ENCODE measurements at regions not wholly inside any gene's neighbourhood (a gene's known extent, or its start where the extent isn't known, plus 50 kb on each side); places are given as distances from the start of the nearest gene placed in this dataset.
"Not testable (repeated sequence)": the region's sequence is repeated elsewhere in the genome, so short reads cannot be mapped to it uniquely, and the experiment has no call there.

GRCh38 chr12:13431041-13431440 lies 234.5 kb downstream of the EMP1 start:
- DNase-seq, result no peak
- Mint-ChIP-seq H3K9me3 (no peaks in the 10 kb centered on the region), H3K4me3 (no peak overlapping the region), H3K27ac (no peak overlapping the region), H3K27me3 (peaks cover 5% of the 10 kb centered on the region), H3K36me3 (no peaks in the 10 kb centered on the region), H3K4me1 (no peaks in the 10 kb centered on the region)
- CTCF ChIA-PET, result no interaction called here

DNA sequence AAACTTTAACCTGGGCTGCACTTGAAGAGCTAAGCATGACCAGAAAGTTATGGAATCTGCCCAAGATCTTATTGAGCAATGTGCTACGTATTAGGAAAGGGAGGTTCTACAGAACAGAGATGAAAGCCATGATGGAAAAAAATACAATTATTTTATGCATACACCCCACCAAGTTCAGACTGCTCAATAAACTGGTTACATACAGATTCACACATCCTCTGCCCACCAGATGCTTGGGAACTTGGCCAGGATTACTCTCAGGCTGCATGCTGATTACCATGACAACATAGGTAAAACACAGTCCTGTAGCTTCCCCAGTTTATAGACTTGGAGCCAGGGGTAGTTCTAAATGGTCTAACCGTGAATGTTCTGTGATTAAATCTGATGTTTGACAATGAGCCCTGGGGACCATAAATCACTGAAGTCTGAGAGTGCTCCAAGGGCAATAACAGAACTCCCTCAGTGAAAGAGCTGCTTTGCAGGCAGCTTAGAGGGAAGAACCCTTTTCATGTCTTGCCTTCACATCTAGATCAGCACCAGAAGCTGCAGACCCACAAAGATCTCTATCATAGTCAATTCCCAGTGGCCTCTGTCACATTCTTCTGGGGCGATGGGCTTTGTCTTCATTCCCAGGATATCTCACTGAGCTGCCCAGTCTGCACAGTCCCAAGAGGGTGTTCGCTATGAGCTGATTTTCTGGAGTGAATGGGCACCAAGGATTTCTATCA lies 232.2 kb downstream of the EMP1 start:
- CTCF ChIA-PET, result no interaction called here
- H3K4me1 Mint-ChIP-seq, result no peaks in the 10 kb centered on the region
- no peak overlapping the region for H3K27ac Mint-ChIP-seq
- no peaks in the 10 kb centered on the region for H3K27me3 Mint-ChIP-seq
- no peaks in the 10 kb centered on the region for H3K9me3 Mint-ChIP-seq
- DNase-seq, result no peak
- no peak overlapping the region for H3K4me3 Mint-ChIP-seq
- H3K36me3 Mint-ChIP-seq, result no peaks in the 10 kb centered on the region

DNA sequence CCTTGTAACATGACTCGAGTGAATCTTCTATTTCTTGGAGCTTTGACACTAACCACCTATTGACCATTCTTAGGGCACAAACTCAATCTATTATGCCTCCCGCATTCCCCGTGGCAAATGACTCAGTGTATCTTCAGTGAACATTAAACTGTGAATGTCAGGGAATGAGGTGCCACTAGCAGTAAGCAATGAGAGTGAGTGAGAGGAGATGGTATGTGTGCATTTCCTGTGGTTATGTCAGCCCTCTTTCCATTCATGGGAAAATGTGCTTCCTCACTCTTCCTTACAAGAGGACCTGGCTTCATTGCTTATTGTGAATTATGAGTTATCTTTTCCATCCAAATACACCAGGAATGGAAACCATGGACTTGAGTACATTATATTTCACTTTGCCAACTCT lies 229.2 kb downstream of the EMP1 start:
- no peaks in the 10 kb centered on the region for H3K27me3 Mint-ChIP-seq
- no peak overlapping the region for H3K4me3 Mint-ChIP-seq
- no peak for DNase-seq
- no peak overlapping the region for H3K27ac Mint-ChIP-seq
- no peaks in the 10 kb centered on the region for H3K9me3 Mint-ChIP-seq
- CTCF ChIA-PET, result no interaction called here
- no peaks in the 10 kb centered on the region for H3K36me3 Mint-ChIP-seq
- H3K4me1 Mint-ChIP-seq, result no peaks in the 10 kb centered on the region

DNA sequence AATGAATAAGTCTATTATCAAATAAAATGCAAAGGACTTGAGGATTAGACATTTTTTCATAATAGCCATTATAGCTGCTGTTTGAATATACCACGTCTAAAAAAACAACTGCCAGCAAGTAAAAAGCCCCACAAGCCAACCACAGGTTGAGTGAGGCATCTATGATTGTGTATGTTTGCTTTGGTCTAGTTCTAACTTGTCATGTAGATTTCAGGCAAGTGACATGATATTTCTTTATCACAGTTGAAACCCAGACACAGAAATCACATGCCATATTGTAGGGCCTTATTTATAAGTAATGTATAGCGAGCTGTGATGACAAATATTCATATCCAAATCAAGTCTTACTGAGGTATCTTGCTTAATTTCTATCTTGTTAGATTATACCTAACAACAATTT lies 225.8 kb downstream of the EMP1 start:
- no peaks in the 10 kb centered on the region for H3K4me1 Mint-ChIP-seq
- CTCF ChIA-PET, result no interaction called here
- no peaks in the 10 kb centered on the region for H3K36me3 Mint-ChIP-seq
- H3K27ac Mint-ChIP-seq, result no peak overlapping the region
- no peaks in the 10 kb centered on the region for H3K9me3 Mint-ChIP-seq
- H3K4me3 Mint-ChIP-seq, result no peak overlapping the region
- no peak for DNase-seq
- H3K27me3 Mint-ChIP-seq, result no peaks in the 10 kb centered on the region

DNA sequence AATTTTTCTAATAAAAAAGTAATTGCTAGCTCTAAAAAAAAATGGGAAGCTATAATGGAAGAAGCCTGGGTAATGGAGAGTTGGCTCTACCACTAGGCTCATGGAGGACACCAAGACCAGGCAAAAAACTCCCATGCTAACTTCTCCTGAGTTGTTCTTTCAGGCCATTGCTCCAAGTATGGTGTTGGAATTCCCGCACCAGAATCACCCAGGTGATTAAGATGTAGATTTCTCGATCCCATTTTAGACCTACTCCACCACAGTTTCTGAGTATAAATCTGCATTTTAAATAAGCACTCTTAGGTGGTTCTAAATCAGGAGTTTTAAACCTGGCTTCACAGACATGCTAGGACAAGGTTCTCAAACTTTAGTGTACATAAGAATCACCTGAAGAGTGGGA lies 221.0 kb downstream of the EMP1 start:
- Mint-ChIP-seq H3K9me3 (no peaks in the 10 kb centered on the region), H3K4me1 (no peaks in the 10 kb centered on the region), H3K27ac (no peak overlapping the region), H3K27me3 (no peaks in the 10 kb centered on the region), H3K4me3 (no peak overlapping the region), H3K36me3 (no peaks in the 10 kb centered on the region)
- CTCF ChIA-PET, result no interaction called here
- no peak for DNase-seq

- Mint-ChIP-seq H3K9me3 (peaks cover 11% of the 10 kb centered on the region), H3K4me3 (no peak overlapping the region), H3K4me1 (no peaks in the 10 kb centered on the region), H3K36me3 (no peaks in the 10 kb centered on the region), H3K27ac (no peak overlapping the region), H3K27me3 (no peaks in the 10 kb centered on the region)
- CTCF ChIA-PET, result no interaction called here
- no peak for DNase-seq
Observed at GRCh38 chr12:13411287-13411686, 214.8 kb downstream of the EMP1 start.

DNA sequence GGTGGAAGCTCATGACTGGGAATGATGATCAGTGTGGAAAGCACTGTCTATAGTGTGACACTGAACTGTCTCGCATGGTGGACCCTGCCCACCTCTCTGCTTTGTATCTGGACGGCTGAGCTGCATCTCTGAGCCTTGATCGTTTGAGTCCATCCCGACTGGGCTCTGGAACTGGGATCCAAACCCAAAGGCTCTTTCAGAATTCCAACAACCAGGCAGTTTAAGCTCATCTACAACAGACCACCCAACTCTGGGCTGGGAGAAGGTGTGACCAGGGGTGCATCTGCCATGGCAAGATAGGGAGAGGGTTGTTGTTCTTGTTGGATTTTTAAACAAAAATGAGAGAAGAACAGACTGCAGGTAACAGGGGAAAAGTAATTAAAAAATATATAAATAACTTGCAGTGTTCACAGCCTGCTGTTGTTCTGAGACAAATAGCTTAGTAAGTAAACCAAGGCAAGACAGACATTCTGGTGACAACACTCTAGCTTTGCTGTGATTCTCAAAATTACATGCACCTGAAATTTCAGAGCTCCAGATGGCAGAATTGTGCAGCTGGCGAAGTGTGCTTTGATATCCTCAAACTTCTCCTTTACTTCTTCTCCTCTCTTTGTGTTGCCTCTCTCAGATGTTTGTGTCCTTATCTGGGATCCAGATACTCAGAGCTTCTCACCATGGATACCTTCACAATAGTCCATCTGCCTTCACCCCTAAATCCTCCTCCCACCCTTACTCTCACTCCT lies 209.6 kb downstream of the EMP1 start:
- no peak overlapping the region for H3K27ac Mint-ChIP-seq
- no peak overlapping the region for H3K4me3 Mint-ChIP-seq
- H3K27me3 Mint-ChIP-seq, result no peaks in the 10 kb centered on the region
- H3K36me3 Mint-ChIP-seq, result no peaks in the 10 kb centered on the region
- no peaks in the 10 kb centered on the region for H3K4me1 Mint-ChIP-seq
- CTCF ChIA-PET, result no interaction called here
- H3K9me3 Mint-ChIP-seq, result peaks cover 8% of the 10 kb centered on the region
- no peak for DNase-seq

DNA sequence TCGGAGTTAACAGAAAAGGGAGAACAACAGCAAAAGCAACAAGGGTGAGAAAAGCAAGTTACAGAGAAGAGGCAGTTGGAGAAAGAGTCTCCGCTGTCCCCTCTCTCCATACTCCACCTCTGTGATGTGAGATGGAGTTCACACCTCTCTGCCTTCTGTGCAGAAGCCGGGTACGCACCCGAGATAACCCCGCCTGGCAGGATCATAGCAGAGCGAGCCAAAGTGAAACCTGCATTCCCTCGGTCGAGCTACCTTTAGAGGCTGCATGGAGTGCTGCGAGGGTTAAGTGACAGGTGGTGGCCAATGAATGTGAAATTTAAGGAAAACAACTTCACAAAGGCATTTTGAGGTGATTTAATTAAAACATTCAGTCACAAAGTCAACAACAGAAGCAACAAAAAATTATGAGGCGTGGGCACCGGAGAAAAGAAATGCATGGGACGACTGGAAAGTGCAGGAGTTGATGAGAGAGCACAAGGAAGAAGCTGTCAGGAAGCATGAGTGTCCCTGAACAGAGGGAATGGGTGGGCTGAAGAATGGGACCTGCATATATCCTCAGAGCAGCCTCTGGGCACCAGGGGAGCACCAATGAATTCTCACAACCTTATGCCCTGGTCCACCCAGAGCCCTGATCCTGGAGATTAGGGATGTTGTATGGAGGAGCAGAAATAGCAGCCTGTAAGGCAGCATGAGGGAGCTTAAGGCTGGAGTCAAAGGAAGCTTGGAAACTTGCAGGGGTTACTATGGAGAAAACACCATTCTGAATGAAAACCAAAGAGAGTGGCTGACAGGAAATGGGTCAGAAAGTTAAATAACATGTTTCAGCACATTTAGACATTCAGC lies 208.3 kb downstream of the EMP1 start:
- Mint-ChIP-seq H3K36me3 (no peaks in the 10 kb centered on the region), H3K27ac (no peak overlapping the region)

GRCh38 chr12:13404111-13404628 lies 207.6 kb downstream of the EMP1 start:
- H3K9me3 Mint-ChIP-seq, result peaks cover 3% of the 10 kb centered on the region

More for the DNA sequence above, 208.3 kb downstream of the EMP1 start:
- Mint-ChIP-seq H3K27me3 (no peaks in the 10 kb centered on the region), H3K9me3 (peaks cover 3% of the 10 kb centered on the region), H3K4me3 (no peak overlapping the region), H3K4me1 (no peaks in the 10 kb centered on the region)
- DNase-seq, result no peak
- CTCF ChIA-PET, result no interaction called here

DNA sequence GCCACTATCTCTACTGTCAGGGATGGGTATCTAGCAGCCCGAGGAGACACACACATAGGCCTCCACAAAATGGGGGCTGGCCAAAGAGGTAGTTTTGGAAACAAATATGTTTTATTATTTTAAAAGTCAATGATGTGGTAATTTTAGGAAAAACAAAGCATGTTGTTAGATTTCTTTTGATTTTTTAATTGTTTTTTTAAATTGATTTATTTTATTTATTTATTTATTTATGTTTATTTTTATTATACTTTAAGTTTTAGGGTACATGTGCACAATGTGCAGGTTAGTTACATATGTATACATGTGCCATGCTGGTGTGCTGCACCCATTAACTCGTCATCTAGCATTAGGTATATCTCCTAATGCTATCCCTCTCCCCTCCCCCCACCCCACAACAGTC lies 194.8 kb downstream of the EMP1 start:
- H3K4me3 Mint-ChIP-seq, H3K27ac Mint-ChIP-seq, DNase-seq, H3K4me1 Mint-ChIP-seq, H3K36me3 Mint-ChIP-seq, CTCF ChIA-PET, H3K27me3 Mint-ChIP-seq, H3K9me3 Mint-ChIP-seq: not testable (repeated sequence)

More at GRCh38 chr12:13404111-13404628, 207.6 kb downstream of the EMP1 start:
- H3K4me3 Mint-ChIP-seq, result no peak overlapping the region
- no peaks in the 10 kb centered on the region for H3K4me1 Mint-ChIP-seq
- H3K27ac Mint-ChIP-seq, result no peak overlapping the region
- no peaks in the 10 kb centered on the region for H3K36me3 Mint-ChIP-seq
- DNase-seq, result no peak
- CTCF ChIA-PET, result no interaction called here
- no peaks in the 10 kb centered on the region for H3K27me3 Mint-ChIP-seq

DNA sequence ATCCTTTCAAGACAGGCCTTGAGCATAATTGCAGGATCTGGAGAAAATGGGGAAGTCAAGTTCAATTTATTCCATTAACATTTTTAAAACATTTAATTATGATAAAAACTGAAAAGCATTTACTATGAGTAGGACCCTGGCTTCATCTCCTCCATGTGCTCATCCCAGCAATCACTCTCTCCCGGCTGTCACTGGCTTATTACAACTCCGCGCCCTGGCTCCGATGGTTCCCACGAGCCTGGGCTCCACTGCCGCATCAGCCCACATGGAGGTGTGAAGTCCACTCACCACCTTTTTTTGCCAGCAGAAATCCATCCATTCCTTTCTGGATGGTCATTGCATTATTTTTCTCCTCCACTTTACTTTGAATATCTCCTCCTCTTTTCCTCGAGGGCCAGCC lies 194.4 kb downstream of the EMP1 start:
- no peak for DNase-seq
- Mint-ChIP-seq H3K27me3 (no peaks in the 10 kb centered on the region), H3K4me3 (no peak overlapping the region), H3K4me1 (no peaks in the 10 kb centered on the region), H3K9me3 (peaks cover 1% of the 10 kb centered on the region), H3K27ac (no peak overlapping the region), H3K36me3 (no peaks in the 10 kb centered on the region)
- CTCF ChIA-PET, result no interaction called here

DNA sequence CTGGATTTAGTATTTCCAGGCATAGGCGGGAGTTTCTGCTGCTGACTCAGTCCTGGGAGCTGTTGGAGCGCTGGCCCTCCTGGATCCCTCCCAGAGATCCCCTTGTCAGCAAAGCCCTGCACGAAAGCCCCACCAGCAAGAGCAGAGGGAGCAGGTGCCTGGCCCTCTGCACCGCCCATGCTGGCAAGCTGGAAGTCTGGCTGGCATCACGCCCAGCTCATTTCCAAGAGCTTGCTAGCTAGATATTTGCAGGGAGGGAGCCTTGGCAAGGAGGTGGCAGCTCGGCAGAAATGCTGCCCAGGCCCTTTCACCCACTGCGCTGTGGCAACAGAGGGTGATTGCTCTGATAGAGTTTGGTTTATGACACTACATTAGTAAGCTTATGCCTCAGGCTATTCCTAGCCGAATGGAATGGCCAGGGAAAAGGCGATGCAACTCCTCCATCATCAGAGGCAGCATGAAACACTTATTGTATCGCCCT lies 193.9 kb downstream of the EMP1 start:
- H3K36me3 Mint-ChIP-seq, result no peaks in the 10 kb centered on the region
- no peak overlapping the region for H3K27ac Mint-ChIP-seq
- DNase-seq, result no peak
- no peaks in the 10 kb centered on the region for H3K4me1 Mint-ChIP-seq
- H3K9me3 Mint-ChIP-seq, result peaks cover 1% of the 10 kb centered on the region
- CTCF ChIA-PET, result no interaction called here
- H3K27me3 Mint-ChIP-seq, result no peaks in the 10 kb centered on the region
- H3K4me3 Mint-ChIP-seq, result no peak overlapping the region

- no peak overlapping the region for H3K4me3 Mint-ChIP-seq
- no peaks in the 10 kb centered on the region for H3K36me3 Mint-ChIP-seq
- H3K4me1 Mint-ChIP-seq, result no peaks in the 10 kb centered on the region
- no peak for DNase-seq
- peaks cover 1% of the 10 kb centered on the region for H3K9me3 Mint-ChIP-seq
- CTCF ChIA-PET, result no interaction called here
- H3K27me3 Mint-ChIP-seq, result peaks cover 6% of the 10 kb centered on the region
- H3K27ac Mint-ChIP-seq, result no peak overlapping the region
Observed at GRCh38 chr12:13387101-13387500, 190.6 kb downstream of the EMP1 start.

- CTCF ChIA-PET, result no interaction called here
- Mint-ChIP-seq H3K9me3 (peaks cover 1% of the 10 kb centered on the region), H3K4me3 (no peak overlapping the region), H3K27ac (no peak overlapping the region), H3K4me1 (no peaks in the 10 kb centered on the region), H3K27me3 (peaks cover 6% of the 10 kb centered on the region), H3K36me3 (no peaks in the 10 kb centered on the region)
- DNase-seq, result no peak
Observed at GRCh38 chr12:13386323-13387039, 190.0 kb downstream of the EMP1 start.

Data from activated naive CD4-positive, alpha-beta T cell treated with anti-CD3 and anti-CD28 coated beads, Interleukin-2, amount 10 ng/mL, durations not matched to agents 7 days and 5 days (primary cell).